Motor neuron (in vitro differentiated cells): ENCODE measurements at regions not wholly inside any gene's neighbourhood (a gene's known extent, or its start where the extent isn't known, plus 50 kb on each side); places are given as distances from the start of the nearest gene placed in this dataset.

ENCODE experiments used
- ATAC-seq, 8 experiments: fragments of 200-7000 bp; cut with Tn5 transposase; replicated peaks in 6 of 8; 2 replicates each; pipeline ENCODE4 v1.8.0; 2021; ENCODE audit warnings: mild to moderate bottlenecking in 8 of 8, moderate library complexity in 8 of 8
- H3K27ac ChIP-seq, 2 donors: fragments of 250-450 bp; sonication (Bioruptor Pico); 2 replicates each; pipeline ENCODE4 v1.9.0; 2021; ENCODE audit warnings: antibody characterized with exemption in 2 of 2, mild to moderate bottlenecking in 2 of 2, moderate library complexity in 1 of 2
- H3K4me1 ChIP-seq, 2 donors: fragments of 250-450 bp; sonication (Bioruptor Pico); replicated peaks in 1 of 2; 2 replicates each; pipeline ENCODE4 v1.6.1; 2021; ENCODE audit warnings: antibody characterized with exemption in 2 of 2, mild to moderate bottlenecking in 2 of 2, moderate library complexity in 1 of 2
- H3K4me3 ChIP-seq, 5 donors: fragments of 250-450 bp; sonication (Bioruptor Pico); 2 replicates each; pipeline ENCODE4 v1.9.0; 2021; ENCODE audit warnings: antibody characterized with exemption in 5 of 5, mild to moderate bottlenecking in 5 of 5, moderate library complexity in 4 of 5
- WGBS, 10 experiments: fragments of 450-650 bp; shearing (Covaris generic); methylation state at CpG; one replicate each; pipeline ENCODE4 v1.0.0; 2022; 5-methylcytosine and 5-hydroxymethylcytosine counted together
- in situ Hi-C, 9 experiments: fragments of 400-800 bp; cut with MboI; loops; one replicate each; pipeline ENCODE4 v1.15.0; 2021; ENCODE audit warnings: low sequenced_read_pairs in 9 of 9, low pct_unique_long_range_greater_than_20kb in 2 of 9; ENCODE audit not compliant: unreplicated experiment in 9 of 9

- WGBS, 10 experiments = 83 to 86% methylated on average over 1 of the region's 1 CpG; no CpG with 5 or more reads in 8 of the 10 experiments
- no peak for ATAC-seq
- in situ Hi-C loops = no loop called here
- Histone ChIP-seq H3K4me1 (peaks cover under 1 to 3% of the 10 kb centered on the region in 2 donors), H3K27ac (no peak overlapping the region), H3K4me3 (no peak overlapping the region)
Measured at GRCh38 chr6:74133073-74133472, 437.1 kb downstream of the CD109 start.

- ATAC-seq = no peak
- in situ Hi-C loops = no loop called here
- H3K27ac ChIP-seq = no peak overlapping the region
- H3K4me1 ChIP-seq = no peaks in the 10 kb centered on the region
- H3K4me3 ChIP-seq = no peak overlapping the region
- 80 to 100% (median 96%) methylated on average over 1 to 2 of the region's 2 CpGs for WGBS, 10 experiments
Measured at GRCh38 chr6:74130641-74131040, 434.6 kb downstream of the CD109 start.

DNA sequence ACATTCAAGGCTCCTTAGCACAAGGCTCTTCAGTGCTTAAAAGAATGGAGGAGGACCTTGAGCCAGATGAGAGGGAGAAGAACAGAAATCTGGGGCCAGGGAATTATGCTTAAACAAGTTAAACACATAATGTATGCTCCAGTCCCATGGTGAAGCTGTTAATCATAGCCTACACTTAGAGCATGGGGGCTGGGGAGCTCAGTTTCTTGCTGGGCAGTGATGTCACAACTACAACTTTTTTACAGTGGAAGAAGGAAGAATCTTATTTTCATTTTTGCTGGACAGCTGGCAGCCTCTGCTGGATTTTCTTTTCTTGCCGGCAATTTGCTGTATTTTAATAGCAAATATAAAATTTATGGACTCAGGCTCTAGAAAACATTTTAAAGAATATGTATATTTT is 432.5 kb downstream of the CD109 start:
- WGBS, 10 experiments = 14 to 100% (median 100%) methylated on average over 1 of the region's 1 CpG
- no peak for ATAC-seq
- in situ Hi-C loops = no loop called here
- no peak overlapping the region for H3K27ac ChIP-seq
- H3K4me3 ChIP-seq = no peak overlapping the region
- no peaks in the 10 kb centered on the region for H3K4me1 ChIP-seq

DNA sequence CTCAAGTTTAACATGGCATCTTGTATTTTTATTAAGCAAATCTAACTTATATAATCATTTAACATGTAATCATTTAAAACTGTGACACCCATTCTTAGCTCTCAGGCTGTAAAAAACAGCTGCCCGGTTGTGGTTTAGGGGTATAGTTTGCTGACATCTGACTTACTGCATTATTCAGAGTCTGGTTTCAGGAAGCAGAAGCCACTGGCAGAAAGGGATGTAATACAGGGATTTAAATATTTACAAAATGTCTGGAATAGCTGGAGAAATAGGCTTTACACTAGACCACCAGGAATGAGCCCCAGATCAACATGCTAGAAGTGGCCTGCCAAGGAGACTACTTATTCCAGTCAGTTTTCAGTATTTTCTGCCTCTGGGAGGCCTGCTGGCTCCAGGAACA is 421.1 kb downstream of the CD109 start:
- Histone ChIP-seq H3K4me1 (no peaks in the 10 kb centered on the region), H3K27ac (no peak overlapping the region), H3K4me3 (no peak overlapping the region)
- ATAC-seq = no peak
- WGBS, 10 experiments = 40 to 100% (median 86%) methylated on average over 1 of the region's 1 CpG; no CpG with 5 or more reads in 2 of the 10 experiments
- in situ Hi-C loops = no loop called here

GRCh38 chr6:74115674-74116073 is 419.7 kb downstream of the CD109 start:
- in situ Hi-C loops = no loop called here
- ATAC-seq = no peak
- H3K27ac ChIP-seq = no peak overlapping the region
- no peak overlapping the region for H3K4me3 ChIP-seq
- 22 to 90% (median 82%) methylated on average over 1 to 3 of the region's 3 CpGs; no CpG with 5 or more reads in 2 of the 10 experiments for WGBS, 10 experiments
- H3K4me1 ChIP-seq = no peaks in the 10 kb centered on the region

DNA sequence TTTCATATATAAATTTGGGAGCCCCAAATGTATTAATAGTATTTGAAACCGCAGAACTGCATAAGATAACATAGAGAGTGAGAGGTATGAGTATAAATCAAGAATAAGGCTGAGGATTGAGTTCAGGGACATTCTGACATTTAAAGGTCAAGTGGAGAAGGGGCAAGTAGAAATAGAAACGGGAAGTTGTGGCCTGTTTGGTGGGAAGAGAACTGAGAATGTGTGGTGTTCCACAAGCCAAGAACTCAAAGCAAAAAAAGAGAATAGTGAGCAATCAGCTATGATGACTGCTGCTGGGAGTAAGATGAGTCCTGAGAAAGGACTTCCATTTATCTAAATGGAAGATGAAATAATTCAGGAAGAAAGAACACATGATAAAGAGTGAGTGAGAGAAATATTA is 418.4 kb downstream of the CD109 start:
- WGBS, 10 experiments = 60 to 100% (median 89%) methylated on average over 1 to 2 of the region's 2 CpGs
- Histone ChIP-seq H3K27ac (no peak overlapping the region), H3K4me3 (no peak overlapping the region), H3K4me1 (no peaks in the 10 kb centered on the region)
- ATAC-seq = no peak
- in situ Hi-C loops = no loop called here

GRCh38 chr6:74113901-74114300 is 417.9 kb downstream of the CD109 start:
- no peak overlapping the region for H3K27ac ChIP-seq
- H3K4me3 ChIP-seq = no peak overlapping the region
- H3K4me1 ChIP-seq = no peaks in the 10 kb centered on the region
- in situ Hi-C loops = no loop called here
- 33 to 100% (median 83%) methylated on average over 1 to 2 of the region's 2 CpGs for WGBS, 10 experiments
- no peak for ATAC-seq

- Histone ChIP-seq H3K27ac (no peak overlapping the region), H3K4me1 (no peaks in the 10 kb centered on the region), H3K4me3 (no peak overlapping the region)
- ATAC-seq = no peak
- in situ Hi-C loops = no loop called here
Measured at GRCh38 chr6:74103417-74103816, 407.4 kb downstream of the CD109 start.

- H3K4me1 ChIP-seq = no peaks in the 10 kb centered on the region
- H3K27ac ChIP-seq = no peak overlapping the region
- no peak for ATAC-seq
- H3K4me3 ChIP-seq = no peak overlapping the region
- in situ Hi-C loops = no loop called here
Measured at GRCh38 chr6:74100719-74101287, 404.8 kb downstream of the CD109 start.

DNA sequence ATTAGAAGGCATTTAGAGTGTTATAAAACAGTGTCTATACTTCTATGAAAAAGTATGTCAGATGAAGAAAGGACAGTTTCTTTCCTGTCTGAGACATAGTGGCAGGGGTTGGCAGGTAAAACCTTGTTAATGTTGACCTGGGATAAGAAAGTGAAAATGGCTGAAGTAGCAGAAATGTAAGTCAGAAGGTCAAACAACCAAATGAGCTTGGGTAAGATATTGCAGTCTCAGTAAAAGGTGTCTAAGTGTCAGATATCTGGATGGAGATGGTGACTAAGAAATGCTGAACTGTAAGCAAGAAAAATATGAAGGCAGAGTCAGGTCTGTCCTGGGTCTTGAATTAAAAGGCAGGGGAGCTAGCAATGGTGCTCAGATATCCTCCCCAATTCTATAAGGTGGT is 400.3 kb downstream of the CD109 start:
- no peak overlapping the region for H3K27ac ChIP-seq
- no peak overlapping the region for H3K4me3 ChIP-seq
- no peaks in the 10 kb centered on the region for H3K4me1 ChIP-seq
- in situ Hi-C loops = loop anchor here in 4 of 9 experiments (25.0 kb wide), 1 partner anchor 1116 kb away; the partner anchor contains the start of gene COL12A1 (in 4 of the 4)
- no peak for ATAC-seq

- Histone ChIP-seq H3K4me1 (no peaks in the 10 kb centered on the region), H3K4me3 (no peak overlapping the region), H3K27ac (no peak overlapping the region)
- in situ Hi-C loops = loop anchor here in 4 of 9 experiments (25.0 kb wide), 1 partner anchor 1119 kb away; the partner anchor contains the start of gene COL12A1 (in 4 of the 4)
- 0 to 88% (median 67%) methylated on average over 1 of the region's 1 CpG; no CpG with 5 or more reads in 1 of the 10 experiments for WGBS, 10 experiments
- ATAC-seq = no peak
Measured at GRCh38 chr6:74093361-74093760, 397.4 kb downstream of the CD109 start.

DNA sequence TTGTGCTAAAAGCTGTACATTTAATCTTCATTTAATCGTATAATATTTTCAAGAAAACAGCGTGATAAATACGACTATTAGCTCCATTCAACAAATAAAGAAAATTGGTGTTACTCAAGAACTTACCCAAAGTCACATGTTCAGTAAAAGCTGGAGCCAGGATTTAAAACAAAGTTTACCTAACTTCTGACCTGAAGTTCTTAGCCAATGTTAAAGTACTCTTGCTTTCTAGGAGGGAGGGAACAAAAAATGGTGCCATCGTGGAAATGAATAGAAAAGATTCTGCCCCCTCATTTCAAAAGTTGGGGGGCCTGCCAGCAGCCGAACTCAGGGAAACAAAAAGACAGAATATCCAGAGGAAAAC is 395.8 kb downstream of the CD109 start:
- ATAC-seq = no peak

GRCh38 chr6:74091136-74091793 is 395.3 kb downstream of the CD109 start:
- WGBS, 10 experiments = 20 to 100% (median 58%) methylated on average over 1 to 8 of the region's 8 CpGs
- Histone ChIP-seq H3K27ac (no peak overlapping the region), H3K4me1 (no peaks in the 10 kb centered on the region), H3K4me3 (no peak overlapping the region)
- in situ Hi-C loops = loop anchor here in 4 of 9 experiments (25.0 kb wide), 1 partner anchor 1121 kb away; the partner anchor contains the start of gene COL12A1 (in 4 of the 4)
- ATAC-seq = peak; percentile 51 to 72 (median 58)

More for the DNA sequence above, 395.8 kb downstream of the CD109 start:
- in situ Hi-C loops = loop anchor here in 4 of 9 experiments (25.0 kb wide), 1 partner anchor 1121 kb away; the partner anchor contains the start of gene COL12A1 (in 4 of the 4)
- Histone ChIP-seq H3K4me1 (no peaks in the 10 kb centered on the region), H3K4me3 (no peak overlapping the region), H3K27ac (no peak overlapping the region)
- 29 to 70% (median 46%) methylated on average over 2 to 5 of the region's 5 CpGs for WGBS, 10 experiments

- peak in 1 of 8 experiments; percentile 41 for ATAC-seq
- in situ Hi-C loops = loop anchor here in 4 of 9 experiments (10.0 to 25.0 kb wide), 2 partner anchors 103 to 1124 kb away; partner anchors contain the start of gene COL12A1 (in 4 of the 4)
- 0 to 100% (median 71%) methylated on average over 1 to 2 of the region's 2 CpGs; no CpG with 5 or more reads in 1 of the 10 experiments for WGBS, 10 experiments
Measured at GRCh38 chr6:74087899-74088298, 391.9 kb downstream of the CD109 start.

More at GRCh38 chr6:74087899-74088298, 391.9 kb downstream of the CD109 start:
- no peak overlapping the region for H3K27ac ChIP-seq
- H3K4me3 ChIP-seq = no peak overlapping the region
- H3K4me1 ChIP-seq = no peaks in the 10 kb centered on the region
